ENCODE measurements at regions not wholly inside any gene's neighbourhood (a gene's known extent, or its start where the extent isn't known, plus 50 kb on each side); places are given as distances from the start of the nearest gene placed in this dataset.

DNA sequence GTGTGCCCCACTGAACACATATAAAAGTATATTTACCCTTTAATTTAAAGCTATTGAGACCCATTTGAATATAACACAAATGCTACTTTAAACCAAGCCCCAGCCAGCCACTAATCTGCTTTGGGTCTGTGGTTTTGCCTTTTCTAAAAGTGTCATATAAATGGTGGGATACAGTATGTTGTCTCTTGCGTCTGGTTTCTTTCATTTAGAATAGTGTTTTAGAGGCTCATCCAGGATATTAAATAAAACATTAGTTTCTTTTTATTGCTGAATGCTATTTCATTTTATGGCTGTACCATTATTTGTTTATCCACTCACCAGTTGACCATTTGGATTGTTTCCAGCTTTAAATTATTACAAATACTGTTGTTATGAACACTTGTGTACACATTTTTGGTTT is 290.5 kb upstream of the SORL1-AS1 start:
- Histone ChIP-seq H2AFZ (ENCODE audit: low read depth, low read length, severe bottlenecking) (no peak overlapping the region), H3K4me2 (ENCODE audit: low read depth, low read length, poor library complexity, severe bottlenecking) (no peak overlapping the region), H3K9me3 (ENCODE audit: insufficient read depth, low read length) (peaks cover 10% of the 10 kb centered on the region; the same call in 1 of the 2 replicates), H3K4me3 (ENCODE audit: insufficient read depth, low read length, poor library complexity, severe bottlenecking) (no peak overlapping the region), H3K36me3 (ENCODE audit: low read length) (no peaks in the 10 kb centered on the region), H4K20me1 (ENCODE audit: low read depth, low read length) (no peaks in the 10 kb centered on the region), H3F3A (ENCODE audit: insufficient read depth) (no peaks in the 10 kb centered on the region), H3K9ac (ENCODE audit: low read length) (no peak overlapping the region), H3K27me3 (ENCODE audit: low read length) (no peaks in the 10 kb centered on the region), H3K27ac (ENCODE audit: low read depth, low read length) (no peak overlapping the region), H3K9me2 (replicated peaks; ENCODE audit: insufficient read depth, low read length) (no peaks in the 10 kb centered on the region), H3K79me2 (ENCODE audit: insufficient read depth, low read length) (no peaks in the 10 kb centered on the region)
- TF ChIP-seq CTCF (IDR thresholded peaks at IDR 0.05; ENCODE audit: insufficient read depth, low read length, poor library complexity, severe bottlenecking) (no peak), EZH2phosphoT487 (conservative IDR thresholded peaks at IDR 0.05; ENCODE audit: low read length) (no peak)

DNA sequence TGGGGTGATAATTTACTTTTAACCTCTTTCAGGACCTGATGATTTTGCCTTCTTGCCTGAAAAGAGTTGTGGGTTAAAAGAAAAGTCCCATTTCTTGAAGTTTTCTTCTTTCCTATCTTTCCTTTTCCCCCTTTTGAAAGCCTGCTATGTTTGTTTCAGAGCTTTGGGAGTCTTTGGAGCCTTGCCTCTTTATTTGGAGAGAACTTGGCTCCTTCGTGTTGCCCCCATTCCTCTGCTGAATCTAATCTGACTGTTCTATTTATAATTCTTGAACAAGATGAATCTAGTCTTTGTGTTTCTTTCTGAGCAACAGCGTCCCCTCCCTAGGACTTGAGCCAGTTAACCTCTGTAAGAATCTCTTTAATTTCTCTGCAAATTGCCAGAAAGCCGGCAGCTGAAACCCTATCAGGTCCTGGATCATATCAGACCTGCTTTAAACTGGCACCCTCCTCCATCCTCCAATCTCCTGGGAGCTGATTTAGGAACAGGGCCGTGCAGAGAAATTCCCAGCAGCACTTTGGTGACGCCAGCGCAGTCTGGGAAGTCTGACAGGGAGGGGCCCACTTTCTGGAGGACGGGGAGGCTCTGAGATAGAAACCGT is 289.1 kb upstream of the SORL1-AS1 start:
- Histone ChIP-seq H3K27ac (ENCODE audit: low read depth, low read length) (no peak overlapping the region), H3K4me3 (ENCODE audit: insufficient read depth, low read length, poor library complexity, severe bottlenecking) (no peak overlapping the region), H3K9ac (ENCODE audit: low read length) (no peak overlapping the region), H2AFZ (ENCODE audit: low read depth, low read length, severe bottlenecking) (no peak overlapping the region), H3F3A (ENCODE audit: insufficient read depth) (no peaks in the 10 kb centered on the region), H3K27me3 (ENCODE audit: low read length) (no peaks in the 10 kb centered on the region), H3K4me2 (ENCODE audit: low read depth, low read length, poor library complexity, severe bottlenecking) (no peak overlapping the region), H3K36me3 (ENCODE audit: low read length) (no peaks in the 10 kb centered on the region), H3K79me2 (ENCODE audit: insufficient read depth, low read length) (no peaks in the 10 kb centered on the region), H3K9me3 (ENCODE audit: insufficient read depth, low read length) (peaks cover 10% of the 10 kb centered on the region; the same call in 1 of the 2 replicates), H3K9me2 (replicated peaks; ENCODE audit: insufficient read depth, low read length) (no peaks in the 10 kb centered on the region), H4K20me1 (ENCODE audit: low read depth, low read length) (no peaks in the 10 kb centered on the region)
- no peak for TF ChIP-seq CTCF (IDR thresholded peaks at IDR 0.05; ENCODE audit: insufficient read depth, low read length, poor library complexity, severe bottlenecking)
- TF ChIP-seq EZH2phosphoT487 (conservative IDR thresholded peaks at IDR 0.05; ENCODE audit: low read length), result no peak

DNA sequence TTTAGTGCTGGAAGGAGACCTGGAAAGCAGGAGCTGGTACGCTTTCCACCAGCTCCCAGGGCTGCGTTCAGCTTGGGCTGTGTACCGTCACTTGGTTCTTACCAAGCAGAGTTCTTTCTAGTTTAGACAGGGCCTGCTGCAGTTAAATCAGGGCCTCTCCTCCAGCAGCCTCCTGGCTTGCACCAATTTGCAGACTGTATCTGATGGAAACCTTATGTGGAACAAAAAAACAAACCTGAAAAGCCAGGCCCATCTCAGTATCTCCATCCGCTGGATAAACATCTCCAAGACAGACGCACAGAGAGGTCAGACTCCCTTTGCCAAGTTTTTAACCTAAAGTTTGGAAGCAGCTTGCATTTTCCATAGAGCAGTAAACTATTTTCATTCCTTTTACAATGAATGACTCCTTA is 288.6 kb upstream of the SORL1-AS1 start:
- no peaks in the 10 kb centered on the region for H3K79me2 ChIP-seq (ENCODE audit: insufficient read depth, low read length)
- H3K4me2 ChIP-seq (ENCODE audit: low read depth, low read length, poor library complexity, severe bottlenecking), result no peak overlapping the region
- no peaks in the 10 kb centered on the region for H3F3A ChIP-seq (ENCODE audit: insufficient read depth)
- no peak overlapping the region for H3K9ac ChIP-seq (ENCODE audit: low read length)
- H3K27ac ChIP-seq (ENCODE audit: low read depth, low read length), result no peak overlapping the region
- no peaks in the 10 kb centered on the region for H3K9me2 ChIP-seq (replicated peaks; ENCODE audit: insufficient read depth, low read length)
- H3K27me3 ChIP-seq (ENCODE audit: low read length), result no peaks in the 10 kb centered on the region
- no peaks in the 10 kb centered on the region for H4K20me1 ChIP-seq (ENCODE audit: low read depth, low read length)
- no peak overlapping the region for H3K4me3 ChIP-seq (ENCODE audit: insufficient read depth, low read length, poor library complexity, severe bottlenecking)
- no peaks in the 10 kb centered on the region for H3K36me3 ChIP-seq (ENCODE audit: low read length)
- no peak overlapping the region for H2AFZ ChIP-seq (ENCODE audit: low read depth, low read length, severe bottlenecking)
- peaks cover 10% of the 10 kb centered on the region; the same call in 1 of the 2 replicates for H3K9me3 ChIP-seq (ENCODE audit: insufficient read depth, low read length)
- TF ChIP-seq CTCF (IDR thresholded peaks at IDR 0.05; ENCODE audit: insufficient read depth, low read length, poor library complexity, severe bottlenecking), result no peak
- no peak for TF ChIP-seq EZH2phosphoT487 (conservative IDR thresholded peaks at IDR 0.05; ENCODE audit: low read length)

Measured in SU-DHL-6 (cell line).